Glutamatergic neuron (in vitro differentiated cells): ENCODE measurements at regions not wholly inside any gene's neighbourhood (a gene's known extent, or its start where the extent isn't known, plus 50 kb on each side); places are given as distances from the start of the nearest gene placed in this dataset.

Experiments used
- DNase-seq: peaks from one replicate; pipeline ENCODE4 v3.0.0; 2022
- H3K27ac Mint-ChIP-seq: one replicate; pipeline ENCODE4 v1.8.0; 2020; ENCODE audit warnings: mild to moderate bottlenecking, mixed read lengths, inconsistent platforms; ENCODE audit not compliant: unreplicated experiment
- H3K27me3 Mint-ChIP-seq: one replicate; pipeline ENCODE4 v1.8.0; 2020; ENCODE audit warnings: mild to moderate bottlenecking, moderate library complexity, mixed read lengths, inconsistent platforms; ENCODE audit not compliant: unreplicated experiment
- H3K36me3 Mint-ChIP-seq: one replicate; pipeline ENCODE4 v1.8.0; 2020; ENCODE audit warnings: mild to moderate bottlenecking, mixed read lengths, inconsistent platforms; ENCODE audit not compliant: unreplicated experiment
- H3K4me1 Mint-ChIP-seq: one replicate; pipeline ENCODE4 v1.8.0; 2020; ENCODE audit warnings: mild to moderate bottlenecking, low read depth, mixed read lengths, inconsistent platforms; ENCODE audit not compliant: unreplicated experiment
- H3K4me3 Mint-ChIP-seq: one replicate; pipeline ENCODE4 v1.8.0; 2020; ENCODE audit warnings: mild to moderate bottlenecking, mixed read lengths, inconsistent platforms; ENCODE audit not compliant: unreplicated experiment
- H3K9me3 Mint-ChIP-seq: one replicate; pipeline ENCODE4 v1.8.0; 2020; ENCODE audit warnings: mild to moderate bottlenecking, moderate library complexity, mixed read lengths, inconsistent platforms; ENCODE audit not compliant: unreplicated experiment
- TF ChIP-seq, protein P1 (sequence below): fragments of 200-600 bp; sonication (generic); IDR thresholded peaks from one replicate; pipeline ENCODE4 v1.5.0; 2021; ENCODE audit not compliant: partially characterized antibody, unreplicated experiment

DNA sequence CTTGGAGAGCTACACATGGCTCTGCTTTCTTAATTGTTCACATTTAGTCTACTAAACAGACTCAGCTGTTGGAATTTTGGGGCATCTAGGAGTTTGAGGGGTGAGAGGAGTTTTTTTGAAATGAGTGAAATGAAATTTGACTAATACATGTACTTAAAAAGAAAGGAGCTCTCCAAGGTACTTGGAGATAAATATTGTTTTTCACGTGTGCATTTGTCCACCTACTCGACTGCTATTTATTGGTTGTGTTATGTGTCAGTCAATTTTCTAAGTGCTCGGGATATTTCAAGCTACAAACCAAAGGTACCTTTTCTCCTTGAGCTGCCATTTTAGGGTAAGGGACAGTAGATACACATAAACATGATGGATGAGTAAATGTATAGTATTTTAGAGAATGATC, 697.0 kb downstream of the LIG4 start:
- no peaks in the 10 kb centered on the region for H3K9me3 Mint-ChIP-seq
- H3K4me3 Mint-ChIP-seq = no peak overlapping the region
- no peaks in the 10 kb centered on the region for H3K36me3 Mint-ChIP-seq
- peaks cover 2% of the 10 kb centered on the region for H3K4me1 Mint-ChIP-seq
- no peak for DNase-seq
- H3K27me3 Mint-ChIP-seq = no peaks in the 10 kb centered on the region
- TF ChIP-seq, protein P1, sequence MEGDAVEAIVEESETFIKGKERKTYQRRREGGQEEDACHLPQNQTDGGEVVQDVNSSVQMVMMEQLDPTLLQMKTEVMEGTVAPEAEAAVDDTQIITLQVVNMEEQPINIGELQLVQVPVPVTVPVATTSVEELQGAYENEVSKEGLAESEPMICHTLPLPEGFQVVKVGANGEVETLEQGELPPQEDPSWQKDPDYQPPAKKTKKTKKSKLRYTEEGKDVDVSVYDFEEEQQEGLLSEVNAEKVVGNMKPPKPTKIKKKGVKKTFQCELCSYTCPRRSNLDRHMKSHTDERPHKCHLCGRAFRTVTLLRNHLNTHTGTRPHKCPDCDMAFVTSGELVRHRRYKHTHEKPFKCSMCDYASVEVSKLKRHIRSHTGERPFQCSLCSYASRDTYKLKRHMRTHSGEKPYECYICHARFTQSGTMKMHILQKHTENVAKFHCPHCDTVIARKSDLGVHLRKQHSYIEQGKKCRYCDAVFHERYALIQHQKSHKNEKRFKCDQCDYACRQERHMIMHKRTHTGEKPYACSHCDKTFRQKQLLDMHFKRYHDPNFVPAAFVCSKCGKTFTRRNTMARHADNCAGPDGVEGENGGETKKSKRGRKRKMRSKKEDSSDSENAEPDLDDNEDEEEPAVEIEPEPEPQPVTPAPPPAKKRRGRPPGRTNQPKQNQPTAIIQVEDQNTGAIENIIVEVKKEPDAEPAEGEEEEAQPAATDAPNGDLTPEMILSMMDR = no peak
- no peak overlapping the region for H3K27ac Mint-ChIP-seq

DNA sequence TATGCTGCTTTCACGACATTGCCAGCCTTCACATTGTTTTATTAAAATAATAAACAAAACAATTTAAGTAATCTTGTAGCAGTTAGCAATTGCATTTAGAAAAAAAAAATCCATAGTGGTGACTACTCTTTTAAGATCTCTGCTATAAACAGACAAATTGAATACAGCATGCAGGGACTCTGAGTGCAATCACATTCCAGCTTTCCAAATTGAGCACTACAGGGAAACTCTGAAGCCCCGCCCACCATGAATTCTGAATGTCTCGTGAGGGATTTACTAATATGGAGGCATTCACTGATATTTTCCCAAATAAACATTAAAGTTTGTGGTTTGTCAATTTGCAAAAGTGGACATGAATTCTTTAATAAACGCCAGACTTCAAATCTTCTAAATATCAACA, 698.8 kb downstream of the LIG4 start:
- peaks cover 1% of the 10 kb centered on the region for H3K27me3 Mint-ChIP-seq

DNA sequence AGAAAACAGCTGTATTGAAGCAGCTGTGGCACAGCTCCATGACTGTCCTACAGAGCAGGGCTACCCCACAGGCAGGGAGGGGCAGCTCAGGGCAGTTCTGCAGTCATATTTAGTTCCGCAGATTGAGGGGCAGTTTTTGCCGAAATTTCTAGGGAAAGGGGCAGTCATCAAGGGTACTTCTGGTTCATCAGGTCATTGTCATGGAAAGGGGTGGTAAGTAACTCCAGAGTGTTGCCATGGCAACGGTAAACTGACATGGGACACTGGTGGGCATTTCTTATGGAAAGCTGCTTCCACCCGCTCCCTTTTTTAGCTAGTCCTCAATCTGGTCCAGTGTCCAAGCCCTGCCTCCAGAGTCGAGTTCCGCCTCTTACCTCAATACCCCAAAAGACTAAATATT, 702.8 kb downstream of the LIG4 start:
- no peaks in the 10 kb centered on the region for H3K9me3 Mint-ChIP-seq
- H3K4me1 Mint-ChIP-seq = no peaks in the 10 kb centered on the region
- no peak overlapping the region for H3K4me3 Mint-ChIP-seq
- peaks cover 1% of the 10 kb centered on the region for H3K27me3 Mint-ChIP-seq
- H3K27ac Mint-ChIP-seq = no peak overlapping the region
- TF ChIP-seq, protein P1 = no peak
- no peak for DNase-seq
- no peaks in the 10 kb centered on the region for H3K36me3 Mint-ChIP-seq

More for the DNA sequence above, 698.8 kb downstream of the LIG4 start:
- Mint-ChIP-seq H3K4me1 (no peaks in the 10 kb centered on the region), H3K36me3 (no peaks in the 10 kb centered on the region), H3K27ac (no peak overlapping the region), H3K9me3 (no peaks in the 10 kb centered on the region), H3K4me3 (no peak overlapping the region)
- no peak for DNase-seq
- TF ChIP-seq, protein P1 = no peak

DNA sequence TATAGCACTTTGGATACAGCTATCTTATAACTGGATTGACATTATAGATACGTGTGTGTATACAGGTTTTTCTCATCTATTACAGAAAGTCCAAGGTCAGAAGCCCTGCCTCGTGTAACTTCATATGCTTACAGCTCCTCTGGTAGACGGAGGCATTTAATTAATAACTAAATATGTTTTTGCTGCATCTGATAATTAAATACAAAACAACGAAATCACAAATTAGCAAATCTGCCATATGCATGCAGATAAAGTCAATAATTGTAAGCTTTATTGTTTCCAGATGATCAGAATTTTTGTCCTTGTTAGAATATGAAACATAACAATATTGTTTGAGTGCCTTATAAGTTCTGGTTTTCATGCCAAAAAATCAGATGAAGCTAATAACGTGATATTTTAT, 717.7 kb downstream of the LIG4 start:
- no peaks in the 10 kb centered on the region for H3K4me1 Mint-ChIP-seq
- H3K36me3 Mint-ChIP-seq = no peaks in the 10 kb centered on the region
- no peak for DNase-seq
- H3K27me3 Mint-ChIP-seq = no peaks in the 10 kb centered on the region
- H3K9me3 Mint-ChIP-seq = peaks cover 2% of the 10 kb centered on the region
- H3K4me3 Mint-ChIP-seq = no peak overlapping the region
- no peak overlapping the region for H3K27ac Mint-ChIP-seq
- TF ChIP-seq, protein P1 = no peak

DNA sequence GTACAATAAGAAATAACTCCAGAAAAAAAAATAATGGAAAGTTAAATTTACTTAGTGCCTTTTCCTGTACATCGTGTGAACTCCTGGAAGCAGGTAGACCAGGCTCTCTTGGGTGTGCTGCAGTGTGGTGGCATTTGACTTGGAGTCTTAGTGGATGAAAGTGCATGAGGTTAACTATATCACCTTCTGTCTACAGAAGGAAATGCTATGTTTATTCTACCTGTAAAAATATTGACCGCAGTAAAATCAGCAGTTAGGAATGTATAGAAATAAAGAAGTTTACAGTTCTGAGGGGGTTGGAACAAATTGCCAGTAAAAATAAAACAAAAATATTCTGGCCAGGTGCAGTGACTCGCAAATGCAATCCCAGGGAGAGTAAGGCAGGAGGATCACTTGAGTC, 722.1 kb downstream of the LIG4 start:
- peaks cover 4% of the 10 kb centered on the region for H3K36me3 Mint-ChIP-seq
- H3K4me1 Mint-ChIP-seq = no peaks in the 10 kb centered on the region
- no peak overlapping the region for H3K4me3 Mint-ChIP-seq
- H3K9me3 Mint-ChIP-seq = peaks cover 9% of the 10 kb centered on the region
- DNase-seq = no peak
- no peaks in the 10 kb centered on the region for H3K27me3 Mint-ChIP-seq
- TF ChIP-seq, protein P1 = no peak
- H3K27ac Mint-ChIP-seq = no peak overlapping the region
